WERI-Rb-1 (cell line): ENCODE measurements at regions not wholly inside any gene's neighbourhood (a gene's known extent, or its start where the extent isn't known, plus 50 kb on each side); places are given as distances from the start of the nearest gene placed in this dataset.

ENCODE experiments used
- DNase-seq: peaks from one replicate; pipeline ENCODE4 v3.0.0-alpha.2; 2020
- H3K27ac ChIP-seq: fragments of 250-450 bp; sonication (Bioruptor Pico); 2 replicates; pipeline ENCODE4 v1.5.1; 2020; ENCODE audit warnings: mild to moderate bottlenecking, moderate library complexity
- H3K27me3 ChIP-seq: fragments of 250-450 bp; sonication (Bioruptor Pico); 2 replicates; pipeline ENCODE4 v1.5.1; 2021; ENCODE audit warnings: mild to moderate bottlenecking, low read depth, moderate library complexity; ENCODE audit not compliant: insufficient read depth, severe bottlenecking
- H3K36me3 ChIP-seq: fragments of 250-450 bp; sonication (Bioruptor Pico); 2 replicates; pipeline ENCODE4 v1.5.1; 2020; ENCODE audit warnings: mild to moderate bottlenecking, moderate library complexity
- H3K4me3 ChIP-seq: 2 replicates; pipeline ENCODE4 v1.5.1; 2011; ENCODE audit warnings: low read depth, mild to moderate bottlenecking, control low read depth, low read length
- H3K9me3 ChIP-seq: fragments of 250-450 bp; sonication (Bioruptor Pico); 2 replicates; pipeline ENCODE4 v1.5.1; 2021; ENCODE audit warnings: mild to moderate bottlenecking, moderate library complexity; ENCODE audit not compliant: severe bottlenecking
- CTCF ChIP-seq: IDR thresholded peaks from 2 replicates; pipeline ENCODE4 v1.5.1; 2011; ENCODE audit warnings: low read depth, mild to moderate bottlenecking, control low read depth, inconsistent platforms, low read length

GRCh38 chr6:105487040-105487790 is 84.3 kb upstream of the PREP start:
- Histone ChIP-seq H3K9me3 (no peaks in the 10 kb centered on the region), H3K27me3 (no peaks in the 10 kb centered on the region), H3K36me3 (no peaks in the 10 kb centered on the region), H3K27ac (no peak overlapping the region), H3K4me3 (no peak overlapping the region)
- DNase-seq, result no peak
- no peak for TF ChIP-seq CTCF

GRCh38 chr6:105485456-105485855 is 82.6 kb upstream of the PREP start:
- TF ChIP-seq CTCF, result no peak
- no peaks in the 10 kb centered on the region for H3K27me3 ChIP-seq
- peak overlapping the region; percentile 16 for H3K27ac ChIP-seq
- peak; percentile 16 for DNase-seq
- H3K36me3 ChIP-seq, result no peaks in the 10 kb centered on the region
- no peak overlapping the region; the same call in 1 of the 2 replicates for H3K4me3 ChIP-seq
- H3K9me3 ChIP-seq, result no peaks in the 10 kb centered on the region

- peak overlapping the region; percentile 17 for H3K4me3 ChIP-seq
- peak overlapping the region; percentile 75 for H3K27ac ChIP-seq
- TF ChIP-seq CTCF, result 0 out of 2 replicates have a peak, but pooled peaks have one; percentile 34
- H3K27me3 ChIP-seq, result no peaks in the 10 kb centered on the region
- DNase-seq, result no peak
- no peaks in the 10 kb centered on the region for H3K36me3 ChIP-seq
- no peaks in the 10 kb centered on the region for H3K9me3 ChIP-seq
Measured at GRCh38 chr6:105484238-105485161, 81.6 kb upstream of the PREP start.

GRCh38 chr6:105483492-105483891 is 80.6 kb upstream of the PREP start:
- H3K27me3 ChIP-seq, result no peaks in the 10 kb centered on the region
- peak; percentile 49 for DNase-seq
- H3K4me3 ChIP-seq, result no peak overlapping the region

GRCh38 chr6:105482921-105483320 is 80.0 kb upstream of the PREP start:
- peak overlapping the region; percentile 19 for H3K4me3 ChIP-seq
- H3K36me3 ChIP-seq, result no peaks in the 10 kb centered on the region
- no peaks in the 10 kb centered on the region for H3K9me3 ChIP-seq
- peak overlapping the region; percentile 75 for H3K27ac ChIP-seq
- TF ChIP-seq CTCF, result no peak
- H3K27me3 ChIP-seq, result no peaks in the 10 kb centered on the region
- peak; percentile 54 for DNase-seq

More at GRCh38 chr6:105483492-105483891, 80.6 kb upstream of the PREP start:
- Histone ChIP-seq H3K36me3 (no peaks in the 10 kb centered on the region), H3K9me3 (no peaks in the 10 kb centered on the region), H3K27ac (peak overlapping the region; percentile 75)
- TF ChIP-seq CTCF, result no peak
